Right lobe of liver (tissue), 4 donors: ENCODE measurements at regions not wholly inside any gene's neighbourhood (a gene's known extent, or its start where the extent isn't known, plus 50 kb on each side); places are given as distances from the start of the nearest gene placed in this dataset.

Experiments used
- CTCF ChIP-seq, 4 donors: fragments of 200-600 bp in 3 of 4; fragments of 450-650 bp in 1 of 4; IDR thresholded peaks; one replicate each; pipeline versions ENCODE4 v1.5.1 to v1.8.0; 2016 to 2022; ENCODE audit warnings: antibody characterized with exemption in 4 of 4, mild to moderate bottlenecking in 2 of 4
- POLR2A ChIP-seq: fragments of 450-650 bp; IDR thresholded peaks from one replicate; pipeline ENCODE4 v1.6.1; 2017; ENCODE audit warnings: antibody characterized with exemption, mild to moderate bottlenecking
- donor health status: DM: no; HTN: no; CAD: no.
- donor health status: DM: no; HTN: no; CAD: no.
- donor health status: DM: no; HTN: yes; CAD: no.

DNA sequence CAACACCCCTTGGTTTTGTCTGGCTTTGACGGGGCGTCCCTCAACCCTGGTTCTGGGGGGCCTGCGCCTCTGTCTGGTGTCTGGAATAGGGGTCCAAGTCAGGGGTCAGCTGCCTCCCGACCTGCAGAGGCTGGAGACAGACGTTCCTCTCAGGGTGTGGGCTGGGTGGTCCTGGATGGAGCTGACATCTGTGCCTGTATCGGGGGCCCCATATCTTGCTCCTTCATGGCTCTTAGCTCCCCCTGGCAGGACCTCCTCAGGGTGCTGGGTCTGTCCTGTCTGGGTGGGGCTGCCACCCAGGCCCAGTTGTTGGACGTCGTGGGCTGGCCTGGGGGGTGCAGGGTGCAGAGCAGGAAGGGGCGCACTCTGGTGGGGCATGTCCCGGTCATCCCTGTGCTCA lies 374.8 kb downstream of the TMEM121 start:
- TF ChIP-seq CTCF (IDR thresholded peaks at IDR 0.05): no peak
- no peak for TF ChIP-seq POLR2A
